SK-N-SH treated with all-trans-retinoic acid at 6 μM for 48 hours (cell line): ENCODE measurements at regions not wholly inside any gene's neighbourhood (a gene's known extent, or its start where the extent isn't known, plus 50 kb on each side); places are given as distances from the start of the nearest gene placed in this dataset.

Source experiments
- ARNTL ChIP-seq: fragments of 450-650 bp; formaldehyde crosslinking; IDR thresholded peaks from 2 replicates; pipeline ENCODE4 v1.5.0; 2020; ENCODE audit warnings: low read depth, mild to moderate bottlenecking, moderate library complexity, borderline replicate concordance
- CREB5 ChIP-seq: fragments of 250-450 bp; sonication (Bioruptor Pico); IDR thresholded peaks from 2 replicates; pipeline ENCODE4 v1.5.1; 2020; ENCODE audit warnings: low read depth, mild to moderate bottlenecking, moderate library complexity
- CSDC2 ChIP-seq: fragments of 250-450 bp; sonication (Bioruptor Pico); IDR thresholded peaks from 2 replicates; pipeline ENCODE4 v1.5.0; 2020; ENCODE audit warnings: mild to moderate bottlenecking, moderate library complexity
- ISL1 ChIP-seq: fragments of 250-450 bp; sonication (Bioruptor Pico); IDR thresholded peaks from 2 replicates; pipeline ENCODE4 v2.1.2; 2022; ENCODE audit warnings: mild to moderate bottlenecking, moderate library complexity
- OSR1 ChIP-seq: fragments of 250-450 bp; sonication (Bioruptor Pico); IDR thresholded peaks from 2 replicates; pipeline ENCODE4 v1.8.0; 2022; ENCODE audit warnings: moderate library complexity, mild to moderate bottlenecking, inconsistent platforms
- PATZ1 ChIP-seq: fragments of 250-450 bp; sonication (Bioruptor Pico); IDR thresholded peaks from 2 replicates; pipeline ENCODE4 v1.8.0; 2020; ENCODE audit warnings: mild to moderate bottlenecking, moderate library complexity, borderline replicate concordance
- POU6F1 ChIP-seq: fragments of 250-450 bp; sonication (Bioruptor Pico); IDR thresholded peaks from 2 replicates; pipeline ENCODE4 v1.8.0; 2021; ENCODE audit warnings: low read depth, mild to moderate bottlenecking, moderate library complexity, borderline replicate concordance
- ZFP3 ChIP-seq: fragments of 250-450 bp; sonication (Bioruptor Pico); IDR thresholded peaks from 2 replicates; pipeline ENCODE4 v1.5.0; 2020; ENCODE audit warnings: mild to moderate bottlenecking, moderate library complexity

- TF ChIP-seq OSR1 (CRISPR knock-in tag) (no peak), PATZ1 (CRISPR knock-in tag) (no peak), CREB5 (CRISPR knock-in tag) (no peak), ARNTL (CRISPR knock-in tag) (no peak), ZFP3 (no peak), POU6F1 (CRISPR knock-in tag) (no peak), CSDC2 (CRISPR knock-in tag) (no peak), ISL1 (CRISPR knock-in tag) (no peak)
Observed at GRCh38 chr10:22481106-22481505, 135.8 kb downstream of the SPAG6 start.
